ENCODE measurements at regions not wholly inside any gene's neighbourhood (a gene's known extent, or its start where the extent isn't known, plus 50 kb on each side); places are given as distances from the start of the nearest gene placed in this dataset.

DNA sequence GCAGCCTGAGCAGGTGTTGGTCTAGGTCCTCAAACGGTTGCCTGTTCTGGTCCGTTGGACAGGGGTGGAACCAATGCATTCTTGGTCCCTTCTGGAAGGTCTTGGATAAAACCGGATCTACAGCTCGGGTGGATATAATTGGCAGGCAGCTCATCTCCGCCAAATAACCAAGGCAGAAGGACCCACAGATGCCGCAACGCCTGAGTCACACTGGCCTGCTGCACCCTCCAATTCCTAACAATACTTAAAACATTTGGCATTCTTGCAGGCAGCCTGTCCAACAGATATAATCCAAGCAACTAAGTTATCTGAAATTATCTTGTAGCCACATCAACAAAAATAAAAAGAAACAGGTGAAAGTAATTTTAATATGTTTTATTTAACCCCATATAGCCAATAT, 59.0 kb upstream of the FGF14 start:
- H3K27ac ChIP-seq (ENCODE audit: low read depth in 2 of 2, low read length in 1 of 2) = peak overlapping the region in 1 of 2 experiments; percentile 53; a peak in 1 of 4 replicates
- DNase-seq = no peak
- ChIA-PET CTCF (interaction anchor here (0.8 to 1.4 kb wide), 4 partner anchors 18 to 319 kb away, joined by 3 to 7 read pairs (median 4); no protein-coding TSS in a partner anchor), POLR2A (no interaction called here)
- no peaks in the 10 kb centered on the region for H4K20me1 ChIP-seq (ENCODE audit: insufficient read depth)
- no peaks in the 10 kb centered on the region for H3K27me3 ChIP-seq (ENCODE audit: insufficient read depth)
- TF ChIP-seq YY1 (IDR thresholded peaks at IDR 0.05; ENCODE audit: low read depth) = no peak
- peak; percentile 30; the same call in 1 of the 2 replicates for TF ChIP-seq TCF12 (IDR thresholded peaks at IDR 0.05)
- H3K9ac ChIP-seq = no peak overlapping the region
- no peak overlapping the region for H3K4me3 ChIP-seq (ENCODE audit: low read depth in 2 of 2, low read length in 1 of 2)
- no peaks in the 10 kb centered on the region for H3K36me3 ChIP-seq (replicated peaks in 1 of 2; ENCODE audit: control insufficient read depth in 1 of 2, insufficient read depth in 2 of 2, low read length in 1 of 2)
- no peaks in the 10 kb centered on the region for H3K79me2 ChIP-seq (ENCODE audit: insufficient read depth)
- H3K9me3 ChIP-seq = no peaks in the 10 kb centered on the region
- H3K9me2 ChIP-seq = no peaks in the 10 kb centered on the region
- H2AFZ ChIP-seq (ENCODE audit: low read depth) = no peak overlapping the region
- no peak overlapping the region for H3K4me2 ChIP-seq
- 35% methylated on average over 7 of the region's 7 CpGs for WGBS (ENCODE audit: low lambda C conversion rate)
- peaks cover 6 to 7% of the 10 kb centered on the region in 2 experiments; a peak in 3 of 4 replicates for H3K4me1 ChIP-seq (ENCODE audit: control insufficient read depth in 1 of 2, insufficient read depth in 2 of 2, low read depth in 1 of 2, low read length in 1 of 2)
- H3F3A ChIP-seq (replicated peaks; ENCODE audit: insufficient read depth) = no peaks in the 10 kb centered on the region

DNA sequence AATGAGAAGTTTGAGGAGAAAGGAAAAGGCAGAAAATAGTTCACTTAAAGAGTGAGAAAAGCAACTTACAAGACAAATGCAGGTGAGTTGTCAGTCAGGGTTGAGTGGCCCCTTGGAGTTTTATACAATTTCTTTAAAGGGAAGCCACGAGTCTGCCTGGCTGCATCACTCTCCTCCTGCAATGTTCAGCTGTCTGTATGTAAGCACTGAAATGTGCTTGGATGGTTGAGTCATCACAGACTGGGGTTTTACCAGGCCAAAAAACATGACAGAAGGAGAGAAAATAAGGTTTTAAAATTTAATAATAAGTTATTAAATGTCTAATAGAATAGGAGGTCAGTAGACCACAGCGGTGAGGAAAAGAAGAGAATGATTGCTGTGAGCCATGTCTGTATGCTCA, 51.0 kb upstream of the FGF14 start:
- CTCF ChIA-PET = no interaction called here
- Histone ChIP-seq H3K4me2 (no peak overlapping the region), H2AFZ (ENCODE audit: low read depth) (no peak overlapping the region), H3F3A (replicated peaks; ENCODE audit: insufficient read depth) (no peaks in the 10 kb centered on the region), H3K9ac (no peak overlapping the region), H3K36me3 (replicated peaks in 1 of 2; ENCODE audit: control insufficient read depth in 1 of 2, insufficient read depth in 2 of 2, low read length in 1 of 2) (no peaks in the 10 kb centered on the region), H3K4me3 (ENCODE audit: low read depth in 2 of 2, low read length in 1 of 2) (no peak overlapping the region), H4K20me1 (ENCODE audit: insufficient read depth) (no peaks in the 10 kb centered on the region), H3K4me1 (ENCODE audit: control insufficient read depth in 1 of 2, insufficient read depth in 2 of 2, low read depth in 1 of 2, low read length in 1 of 2) (peaks cover 0 to 5% of the 10 kb centered on the region in 2 experiments; a peak in 1 of 4 replicates), H3K79me2 (ENCODE audit: insufficient read depth) (no peaks in the 10 kb centered on the region), H3K9me3 (no peaks in the 10 kb centered on the region), H3K27ac (ENCODE audit: low read depth in 2 of 2, low read length in 1 of 2) (no peak overlapping the region), H3K9me2 (no peaks in the 10 kb centered on the region), H3K27me3 (ENCODE audit: insufficient read depth) (no peaks in the 10 kb centered on the region)
- no peak for TF ChIP-seq RAD21 (IDR thresholded peaks at IDR 0.05; ENCODE audit: low read length)
- TF ChIP-seq CHD2 (IDR thresholded peaks at IDR 0.05; ENCODE audit: low read length, partially characterized antibody) = no peak
- TF ChIP-seq, protein P1, sequence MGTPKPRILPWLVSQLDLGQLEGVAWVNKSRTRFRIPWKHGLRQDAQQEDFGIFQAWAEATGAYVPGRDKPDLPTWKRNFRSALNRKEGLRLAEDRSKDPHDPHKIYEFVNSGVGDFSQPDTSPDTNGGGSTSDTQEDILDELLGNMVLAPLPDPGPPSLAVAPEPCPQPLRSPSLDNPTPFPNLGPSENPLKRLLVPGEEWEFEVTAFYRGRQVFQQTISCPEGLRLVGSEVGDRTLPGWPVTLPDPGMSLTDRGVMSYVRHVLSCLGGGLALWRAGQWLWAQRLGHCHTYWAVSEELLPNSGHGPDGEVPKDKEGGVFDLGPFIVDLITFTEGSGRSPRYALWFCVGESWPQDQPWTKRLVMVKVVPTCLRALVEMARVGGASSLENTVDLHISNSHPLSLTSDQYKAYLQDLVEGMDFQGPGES (IDR thresholded peaks at IDR 0.05; ENCODE audit: low read depth, low read length) = no peak
- 36% methylated on average over 2 of the region's 2 CpGs for WGBS (ENCODE audit: low lambda C conversion rate)
- POLR2A ChIA-PET = no interaction called here
- no peak for DNase-seq
